GM19328 (cell line): ENCODE measurements at regions not wholly inside any gene's neighbourhood (a gene's known extent, or its start where the extent isn't known, plus 50 kb on each side); places are given as distances from the start of the nearest gene placed in this dataset.
"Not testable (repeated sequence)": the region's sequence is repeated elsewhere in the genome, so short reads cannot be mapped to it uniquely, and the experiment has no call there.

Experiments used
- ATAC-seq: cut with Tn5 transposase; IDR thresholded peaks from one replicate; pipeline ENCODE4 v1.9.1; 2021; ENCODE audit warnings: mild to moderate bottlenecking, moderate library complexity; ENCODE audit not compliant: unreplicated experiment

- no peak for ATAC-seq
These were observed 325.8 kb downstream of the CBLN1 start for GRCh38 chr16:48955837-48956236.

- not testable (repeated sequence) for ATAC-seq
These were observed 330.0 kb downstream of the CBLN1 start for GRCh38 chr16:48951621-48952125.

GRCh38 chr16:48950184-48950583 is 331.5 kb downstream of the CBLN1 start:
- no peak for ATAC-seq

GRCh38 chr16:48949636-48950035 is 332.0 kb downstream of the CBLN1 start:
- ATAC-seq = no peak

- no peak for ATAC-seq
These were observed 332.7 kb downstream of the CBLN1 start for GRCh38 chr16:48948911-48949310.

- no peak for ATAC-seq
These were observed 334.3 kb downstream of the CBLN1 start for GRCh38 chr16:48947371-48947713.

- ATAC-seq = no peak
These were observed 334.8 kb downstream of the CBLN1 start for GRCh38 chr16:48946686-48947370.

- no peak for ATAC-seq
These were observed 333.0 kb upstream of the N4BP1 start for GRCh38 chr16:48942996-48943395.

- ATAC-seq = no peak
These were observed 326.8 kb upstream of the N4BP1 start for GRCh38 chr16:48936811-48937210.

- no peak for ATAC-seq
These were observed 322.4 kb upstream of the N4BP1 start for GRCh38 chr16:48932216-48932855.

GRCh38 chr16:48930951-48931553 is 321.1 kb upstream of the N4BP1 start:
- ATAC-seq = no peak

GRCh38 chr16:48919791-48920190 is 309.8 kb upstream of the N4BP1 start:
- ATAC-seq = no peak

- ATAC-seq = no peak
These were observed 308.7 kb upstream of the N4BP1 start for GRCh38 chr16:48918520-48919258.

- no peak for ATAC-seq
These were observed 306.6 kb upstream of the N4BP1 start for GRCh38 chr16:48916566-48916965.

GRCh38 chr16:48914070-48914469 is 304.1 kb upstream of the N4BP1 start:
- ATAC-seq = no peak

GRCh38 chr16:48913384-48913783 is 303.4 kb upstream of the N4BP1 start:
- no peak for ATAC-seq

- ATAC-seq = no peak
These were observed 302.4 kb upstream of the N4BP1 start for GRCh38 chr16:48912360-48912759.

GRCh38 chr16:48911700-48912099 is 301.7 kb upstream of the N4BP1 start:
- ATAC-seq = no peak

- no peak for ATAC-seq
These were observed 300.2 kb upstream of the N4BP1 start for GRCh38 chr16:48910214-48910613.

GRCh38 chr16:48909231-48909630 is 299.3 kb upstream of the N4BP1 start:
- ATAC-seq = no peak

GRCh38 chr16:48907906-48908634 is 298.1 kb upstream of the N4BP1 start:
- peak; percentile 61 for ATAC-seq
